BJ (cell line): ENCODE measurements at regions not wholly inside any gene's neighbourhood (a gene's known extent, or its start where the extent isn't known, plus 50 kb on each side); places are given as distances from the start of the nearest gene placed in this dataset.

Source experiments
- CTCF ChIA-PET: fragments of 350-600 bp; formaldehyde crosslinking; extraction: SDS; loops from one replicate; lab custom pipeline; 2021; ENCODE audit warnings: antibody characterized with exemption, inconsistent platforms; lab: Yijun Ruan, JAX
- POLR2A ChIA-PET: fragments of 300-600 bp; sonication (Branson Sonifier 250); formaldehyde crosslinking; extraction: SDS; loops from one replicate; lab custom pipeline; 2021; ENCODE audit warnings: antibody characterized with exemption; lab: Charles Lee
- DNase-seq: peaks from one replicate; pipeline ENCODE4 v3.0.0-alpha.2; 2011; ENCODE audit warnings: low read depth
- H3K27me3 ChIP-seq: 2 replicates; pipeline ENCODE4 v1.6.0; 2011; ENCODE audit warnings: low read length; ENCODE audit not compliant: control insufficient read depth, insufficient read depth
- H3K36me3 ChIP-seq: 2 replicates; pipeline ENCODE4 v1.5.1; 2011; ENCODE audit warnings: low read length; ENCODE audit not compliant: control insufficient read depth, insufficient read depth
- H3K4me3 ChIP-seq: 2 replicates; pipeline ENCODE4 v1.5.1; 2011; ENCODE audit warnings: low read depth, mild to moderate bottlenecking, control low read depth, low read length
- TF ChIP-seq, protein P1 (sequence below): IDR thresholded peaks from 2 replicates; pipeline ENCODE4 v1.5.1; 2011; ENCODE audit warnings: low read depth, mild to moderate bottlenecking, control low read depth, inconsistent platforms, low read length, moderate library complexity; ENCODE audit not compliant: insufficient read depth

GRCh38 chr7:124444696-124445480, 320.7 kb downstream of the GPR37 start:
- ChIA-PET POLR2A (no interaction called here), CTCF (no interaction called here)
- TF ChIP-seq, protein P1, sequence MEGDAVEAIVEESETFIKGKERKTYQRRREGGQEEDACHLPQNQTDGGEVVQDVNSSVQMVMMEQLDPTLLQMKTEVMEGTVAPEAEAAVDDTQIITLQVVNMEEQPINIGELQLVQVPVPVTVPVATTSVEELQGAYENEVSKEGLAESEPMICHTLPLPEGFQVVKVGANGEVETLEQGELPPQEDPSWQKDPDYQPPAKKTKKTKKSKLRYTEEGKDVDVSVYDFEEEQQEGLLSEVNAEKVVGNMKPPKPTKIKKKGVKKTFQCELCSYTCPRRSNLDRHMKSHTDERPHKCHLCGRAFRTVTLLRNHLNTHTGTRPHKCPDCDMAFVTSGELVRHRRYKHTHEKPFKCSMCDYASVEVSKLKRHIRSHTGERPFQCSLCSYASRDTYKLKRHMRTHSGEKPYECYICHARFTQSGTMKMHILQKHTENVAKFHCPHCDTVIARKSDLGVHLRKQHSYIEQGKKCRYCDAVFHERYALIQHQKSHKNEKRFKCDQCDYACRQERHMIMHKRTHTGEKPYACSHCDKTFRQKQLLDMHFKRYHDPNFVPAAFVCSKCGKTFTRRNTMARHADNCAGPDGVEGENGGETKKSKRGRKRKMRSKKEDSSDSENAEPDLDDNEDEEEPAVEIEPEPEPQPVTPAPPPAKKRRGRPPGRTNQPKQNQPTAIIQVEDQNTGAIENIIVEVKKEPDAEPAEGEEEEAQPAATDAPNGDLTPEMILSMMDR, result no peak
- Histone ChIP-seq H3K4me3 (no peak overlapping the region), H3K27me3 (no peaks in the 10 kb centered on the region), H3K36me3 (no peaks in the 10 kb centered on the region)
- DNase-seq, result no peak

DNA sequence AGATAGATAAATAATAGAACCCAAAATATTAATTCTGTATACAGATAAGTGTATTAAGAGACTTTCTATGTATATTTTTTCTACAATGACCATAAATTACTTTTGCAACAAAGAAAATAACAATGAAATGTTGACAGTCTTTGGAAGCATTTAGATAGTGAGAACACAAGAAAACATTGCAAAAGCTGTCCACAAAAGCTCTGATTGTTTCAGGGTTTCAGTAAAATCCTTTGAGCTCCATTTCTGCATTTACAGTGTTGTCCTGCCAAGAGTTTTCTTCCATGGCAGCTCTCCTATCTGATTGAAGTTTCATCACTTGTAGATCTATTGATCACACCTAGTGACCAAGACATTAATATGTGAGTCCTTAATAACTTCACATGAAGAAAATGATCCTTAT, 321.8 kb downstream of the GPR37 start:
- no peak for DNase-seq
- ChIA-PET CTCF (no interaction called here), POLR2A (no interaction called here)
- Histone ChIP-seq H3K27me3 (no peaks in the 10 kb centered on the region), H3K4me3 (no peak overlapping the region), H3K36me3 (no peaks in the 10 kb centered on the region)
- TF ChIP-seq, protein P1, result no peak

- TF ChIP-seq, protein P1, result no peak
- ChIA-PET CTCF (no interaction called here), POLR2A (no interaction called here)
- no peak for DNase-seq
- Histone ChIP-seq H3K27me3 (no peaks in the 10 kb centered on the region), H3K36me3 (no peaks in the 10 kb centered on the region), H3K4me3 (no peak overlapping the region)
These were observed 325.5 kb downstream of the GPR37 start for GRCh38 chr7:124440081-124440480.

- Histone ChIP-seq H3K36me3 (no peaks in the 10 kb centered on the region), H3K27me3 (no peaks in the 10 kb centered on the region), H3K4me3 (no peak overlapping the region)
- DNase-seq, result no peak
- CTCF ChIA-PET, result no interaction called here
- TF ChIP-seq, protein P1, result no peak
- POLR2A ChIA-PET, result no interaction called here
These were observed 333.5 kb downstream of the GPR37 start for GRCh38 chr7:124432009-124432578.

DNA sequence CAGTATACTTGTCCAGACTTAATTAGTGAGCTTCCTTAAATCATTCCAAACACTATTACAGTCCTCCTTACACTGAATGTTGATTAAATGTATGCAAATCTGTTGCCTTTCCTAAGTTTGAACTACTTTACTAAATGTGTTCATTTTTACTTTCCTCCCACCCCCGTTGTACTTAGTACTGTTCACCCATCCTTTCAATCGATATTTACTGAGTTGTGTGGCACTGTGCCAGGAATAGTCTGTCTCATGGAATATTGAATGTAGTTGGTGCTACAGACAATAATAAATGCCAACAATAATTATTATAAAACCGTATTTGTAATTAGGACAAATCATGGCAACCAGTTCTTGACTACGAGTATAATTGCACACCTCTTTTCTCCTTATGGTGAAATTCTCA, 335.7 kb downstream of the GPR37 start:
- CTCF ChIA-PET, result no interaction called here
- H3K27me3 ChIP-seq, result no peaks in the 10 kb centered on the region
- no peaks in the 10 kb centered on the region for H3K36me3 ChIP-seq

More for the DNA sequence above, 335.7 kb downstream of the GPR37 start:
- POLR2A ChIA-PET, result no interaction called here
- TF ChIP-seq, protein P1, result no peak
- no peak overlapping the region for H3K4me3 ChIP-seq
- DNase-seq, result no peak
